ENCODE measurements at regions not wholly inside any gene's neighbourhood (a gene's known extent, or its start where the extent isn't known, plus 50 kb on each side); places are given as distances from the start of the nearest gene placed in this dataset.

- no peak overlapping the region for H3K4me3 ChIP-seq (ENCODE audit: low read depth, low read length)
- POLR2A ChIA-PET, result no interaction called here
- TF ChIP-seq CTCF (IDR thresholded peaks at IDR 0.05; ENCODE audit: insufficient read depth, low read length, missing control alignments), result no peak
- CTCF ChIA-PET, result interaction anchor here (0.7 kb wide), 1 partner anchor 12 kb away, joined by 3 read pairs; no protein-coding TSS in a partner anchor
- DNase-seq (ENCODE audit: low read depth, low spot score), result no peak
These were observed 588.8 kb downstream of the BNC2 start for GRCh38 chr9:16281707-16282106.

DNA sequence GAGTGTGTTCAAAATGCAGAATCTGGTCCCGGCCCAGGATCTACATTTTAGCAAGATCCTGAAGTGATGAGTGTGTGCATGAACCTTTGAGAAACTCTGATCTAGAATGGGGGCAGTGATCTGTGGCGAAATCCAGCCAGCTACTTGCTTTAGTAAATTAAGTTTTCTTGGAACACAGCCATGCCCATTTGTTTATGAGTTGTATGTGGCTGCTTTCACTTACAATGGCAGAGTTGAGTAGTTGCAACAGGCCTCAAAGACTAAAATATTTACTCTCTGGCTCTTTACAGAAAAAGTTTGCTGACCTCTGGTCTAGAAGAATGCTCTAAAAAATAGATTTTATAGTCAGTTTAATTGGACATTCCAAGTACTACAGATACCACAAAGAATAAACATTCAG lies 588.3 kb downstream of the BNC2 start:
- DNase-seq (ENCODE audit: low read depth, low spot score), result peak; percentile 38
- POLR2A ChIA-PET, result no interaction called here
- H3K4me3 ChIP-seq (ENCODE audit: low read depth, low read length), result no peak overlapping the region
- CTCF ChIA-PET, result interaction anchor here (0.7 kb wide), 1 partner anchor 13 kb away, joined by 3 read pairs; no protein-coding TSS in a partner anchor
- TF ChIP-seq CTCF (IDR thresholded peaks at IDR 0.05; ENCODE audit: insufficient read depth, low read length, missing control alignments), result no peak

DNA sequence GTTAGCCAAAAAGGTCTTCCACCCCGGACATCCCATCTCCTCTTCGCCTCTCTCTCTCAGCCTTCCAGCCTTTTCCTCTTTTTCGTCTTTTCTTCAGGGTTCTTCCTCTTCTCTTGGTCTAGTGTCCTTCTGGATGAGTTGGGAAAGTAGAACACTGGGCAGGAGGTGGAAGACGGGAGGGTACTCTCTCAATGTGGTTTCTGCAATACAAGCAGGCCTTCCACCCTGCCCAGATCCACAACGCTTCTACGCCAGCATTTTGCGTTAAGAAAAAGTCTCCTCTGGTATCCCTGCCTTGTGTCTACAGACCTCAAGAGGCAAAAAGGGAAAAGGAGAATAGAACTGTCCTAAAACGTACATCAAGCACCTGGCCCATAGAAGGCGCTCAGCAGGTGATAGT lies 587.8 kb downstream of the BNC2 start:
- ChIA-PET CTCF (no interaction called here), POLR2A (no interaction called here)
- DNase-seq (ENCODE audit: low read depth, low spot score), result no peak
- no peak for TF ChIP-seq CTCF (IDR thresholded peaks at IDR 0.05; ENCODE audit: insufficient read depth, low read length, missing control alignments)
- no peak overlapping the region for H3K4me3 ChIP-seq (ENCODE audit: low read depth, low read length)

GRCh38 chr9:16286160-16286559 lies 584.3 kb downstream of the BNC2 start:
- DNase-seq (ENCODE audit: low read depth, low spot score), result no peak
- no peak overlapping the region for H3K4me3 ChIP-seq (ENCODE audit: low read depth, low read length)
- CTCF ChIA-PET, result no interaction called here
- TF ChIP-seq CTCF (IDR thresholded peaks at IDR 0.05; ENCODE audit: insufficient read depth, low read length, missing control alignments), result no peak
- POLR2A ChIA-PET, result no interaction called here

GRCh38 chr9:16289639-16290038 lies 580.8 kb downstream of the BNC2 start:
- no peak for TF ChIP-seq CTCF (IDR thresholded peaks at IDR 0.05; ENCODE audit: insufficient read depth, low read length, missing control alignments)
- POLR2A ChIA-PET, result no interaction called here
- H3K4me3 ChIP-seq (ENCODE audit: low read depth, low read length), result no peak overlapping the region
- CTCF ChIA-PET, result no interaction called here
- no peak for DNase-seq (ENCODE audit: low read depth, low spot score)

GRCh38 chr9:16290169-16290568 lies 580.3 kb downstream of the BNC2 start:
- ChIA-PET POLR2A (no interaction called here), CTCF (no interaction called here)
- no peak for TF ChIP-seq CTCF (IDR thresholded peaks at IDR 0.05; ENCODE audit: insufficient read depth, low read length, missing control alignments)
- H3K4me3 ChIP-seq (ENCODE audit: low read depth, low read length), result no peak overlapping the region
- no peak for DNase-seq (ENCODE audit: low read depth, low spot score)

Data from AG04449 (cell line).